ENCODE measurements at regions not wholly inside any gene's neighbourhood (a gene's known extent, or its start where the extent isn't known, plus 50 kb on each side); places are given as distances from the start of the nearest gene placed in this dataset.

DNA sequence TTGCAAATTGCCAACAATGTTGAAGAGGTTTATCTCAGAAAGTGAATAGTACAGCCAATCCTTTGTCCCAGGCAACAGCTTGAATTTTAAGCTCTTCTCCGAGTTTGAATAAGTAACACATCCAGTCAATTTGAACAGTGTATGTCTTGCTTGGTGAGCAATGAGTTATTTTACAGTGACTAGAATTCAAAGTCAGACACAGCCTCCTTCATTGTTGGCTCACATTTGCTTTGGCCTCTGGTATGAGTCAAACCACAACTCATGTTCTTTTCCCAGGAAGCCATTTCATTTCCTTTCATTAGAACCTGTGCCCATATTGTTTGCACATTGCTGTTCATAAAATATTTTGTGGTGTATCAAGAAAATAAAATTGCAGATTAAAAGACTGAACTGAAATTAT, 622.0 kb upstream of the DAB2 start:
- peak; percentile 9 for DNase-seq (ENCODE audit: low spot score)
- TF ChIP-seq, protein P1, sequence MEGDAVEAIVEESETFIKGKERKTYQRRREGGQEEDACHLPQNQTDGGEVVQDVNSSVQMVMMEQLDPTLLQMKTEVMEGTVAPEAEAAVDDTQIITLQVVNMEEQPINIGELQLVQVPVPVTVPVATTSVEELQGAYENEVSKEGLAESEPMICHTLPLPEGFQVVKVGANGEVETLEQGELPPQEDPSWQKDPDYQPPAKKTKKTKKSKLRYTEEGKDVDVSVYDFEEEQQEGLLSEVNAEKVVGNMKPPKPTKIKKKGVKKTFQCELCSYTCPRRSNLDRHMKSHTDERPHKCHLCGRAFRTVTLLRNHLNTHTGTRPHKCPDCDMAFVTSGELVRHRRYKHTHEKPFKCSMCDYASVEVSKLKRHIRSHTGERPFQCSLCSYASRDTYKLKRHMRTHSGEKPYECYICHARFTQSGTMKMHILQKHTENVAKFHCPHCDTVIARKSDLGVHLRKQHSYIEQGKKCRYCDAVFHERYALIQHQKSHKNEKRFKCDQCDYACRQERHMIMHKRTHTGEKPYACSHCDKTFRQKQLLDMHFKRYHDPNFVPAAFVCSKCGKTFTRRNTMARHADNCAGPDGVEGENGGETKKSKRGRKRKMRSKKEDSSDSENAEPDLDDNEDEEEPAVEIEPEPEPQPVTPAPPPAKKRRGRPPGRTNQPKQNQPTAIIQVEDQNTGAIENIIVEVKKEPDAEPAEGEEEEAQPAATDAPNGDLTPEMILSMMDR (conservative IDR thresholded peaks at IDR 0.05; ENCODE audit: low read depth) = no peak
- ChIA-PET POLR2A (ENCODE audit: low non-redundant PET) (no interaction called here), CTCF (no interaction called here)
- H3K27ac ChIP-seq = no peak overlapping the region

DNA sequence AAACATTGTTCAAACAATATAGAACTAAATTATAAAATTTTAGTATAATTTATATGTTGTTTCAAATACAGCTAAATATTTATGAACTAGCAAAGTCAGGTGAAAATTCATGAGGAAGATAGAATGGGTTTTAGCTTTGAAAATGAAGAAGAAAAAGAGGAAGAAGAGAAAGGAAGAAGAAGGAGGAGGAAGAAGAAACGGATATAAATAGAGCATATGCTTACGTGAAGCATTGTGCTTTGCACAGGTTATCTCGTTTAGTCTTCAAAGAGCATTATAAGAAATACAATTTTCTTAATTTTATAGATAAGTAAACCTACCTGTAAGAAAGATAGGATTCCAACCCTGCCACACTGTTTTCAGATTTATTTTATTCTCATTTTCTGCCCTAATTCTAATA, 620.6 kb upstream of the DAB2 start:
- H3K27ac ChIP-seq = no peak overlapping the region
- CTCF ChIA-PET = interaction anchor here (0.7 kb wide), 1 partner anchor 96 kb away, joined by 3 read pairs; no protein-coding TSS in a partner anchor

GRCh38 chr5:40043916-40044315, 619.1 kb upstream of the DAB2 start:
- CTCF ChIA-PET = no interaction called here
- TF ChIP-seq, protein P1 (conservative IDR thresholded peaks at IDR 0.05; ENCODE audit: low read depth) = no peak
- DNase-seq (ENCODE audit: low spot score) = no peak
- no peak overlapping the region for H3K27ac ChIP-seq
- POLR2A ChIA-PET (ENCODE audit: low non-redundant PET) = no interaction called here

More for the DNA sequence above, 620.6 kb upstream of the DAB2 start:
- DNase-seq (ENCODE audit: low spot score) = no peak
- POLR2A ChIA-PET (ENCODE audit: low non-redundant PET) = no interaction called here
- TF ChIP-seq, protein P1 (conservative IDR thresholded peaks at IDR 0.05; ENCODE audit: low read depth) = no peak

DNA sequence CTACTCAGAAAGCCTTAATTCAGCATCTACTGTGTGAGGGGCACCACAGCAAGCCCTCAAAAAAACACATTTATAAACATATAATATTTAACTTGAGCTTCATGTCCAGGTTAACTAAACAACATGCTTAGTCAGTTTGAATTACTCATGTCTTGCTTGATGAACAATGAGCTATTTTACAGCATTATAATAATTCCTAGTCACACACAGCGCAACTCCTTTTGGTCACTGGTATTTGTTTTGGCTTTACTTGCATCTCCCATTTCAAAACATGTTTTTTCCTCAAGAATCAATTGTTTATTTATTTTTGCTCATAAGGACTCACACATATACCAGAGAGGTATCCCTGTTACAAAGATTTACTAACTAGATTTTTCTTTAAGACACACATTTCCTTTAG, 616.7 kb upstream of the DAB2 start:
- no peak overlapping the region for H3K27ac ChIP-seq
- DNase-seq (ENCODE audit: low spot score) = peak; percentile 12
- ChIA-PET CTCF (no interaction called here), POLR2A (ENCODE audit: low non-redundant PET) (no interaction called here)
- TF ChIP-seq, protein P1 (conservative IDR thresholded peaks at IDR 0.05; ENCODE audit: low read depth) = no peak

- POLR2A ChIA-PET (ENCODE audit: low non-redundant PET) = no interaction called here
- DNase-seq (ENCODE audit: low spot score) = no peak
- CTCF ChIA-PET = no interaction called here
- no peak overlapping the region for H3K27ac ChIP-seq
- TF ChIP-seq, protein P1 (conservative IDR thresholded peaks at IDR 0.05; ENCODE audit: low read depth) = no peak
These were observed 612.9 kb upstream of the DAB2 start for GRCh38 chr5:40037713-40038112.

- ChIA-PET CTCF (no interaction called here), POLR2A (ENCODE audit: low non-redundant PET) (no interaction called here)
- no peak for DNase-seq (ENCODE audit: low spot score)
- TF ChIP-seq, protein P1 (conservative IDR thresholded peaks at IDR 0.05; ENCODE audit: low read depth) = no peak
- no peak overlapping the region for H3K27ac ChIP-seq
These were observed 609.7 kb upstream of the DAB2 start for GRCh38 chr5:40034441-40034840.

DNA sequence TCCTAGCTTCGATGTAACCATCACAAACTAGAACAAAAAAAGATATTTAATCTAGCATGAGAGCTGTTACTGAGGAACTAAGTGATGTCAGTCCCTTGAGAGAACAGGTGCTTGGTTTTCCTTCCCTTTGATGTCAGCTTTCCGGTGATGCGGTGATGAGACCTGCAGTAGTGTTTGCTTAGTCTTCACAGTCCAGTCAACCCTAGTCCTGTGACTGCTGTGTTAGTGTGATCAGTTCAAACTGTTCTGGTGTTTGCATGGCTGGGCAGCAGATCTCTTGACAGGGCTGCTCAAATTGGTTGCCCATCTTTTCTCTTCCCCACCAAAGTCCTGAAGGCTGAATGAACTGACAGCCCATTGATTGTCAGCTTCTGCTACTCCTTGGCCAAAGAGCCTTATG, 608.6 kb upstream of the DAB2 start:
- ChIA-PET POLR2A (ENCODE audit: low non-redundant PET) (no interaction called here), CTCF (interaction anchor here (0.9 kb wide), 1 partner anchor 54 kb away, joined by 4 read pairs; no protein-coding TSS in a partner anchor)
- DNase-seq (ENCODE audit: low spot score) = no peak
- TF ChIP-seq, protein P1 (conservative IDR thresholded peaks at IDR 0.05; ENCODE audit: low read depth) = no peak
- no peak overlapping the region for H3K27ac ChIP-seq
